ENCODE measurements at regions not wholly inside any gene's neighbourhood (a gene's known extent, or its start where the extent isn't known, plus 50 kb on each side); places are given as distances from the start of the nearest gene placed in this dataset.

- H3K9ac ChIP-seq (ENCODE audit: control insufficient read depth, insufficient read depth, low read length), result no peak overlapping the region
- H2AFZ ChIP-seq (ENCODE audit: control insufficient read depth, low read depth, low read length), result no peak overlapping the region
- ChIA-PET RAD21 (ENCODE audit: unreplicated experiment) (no interaction called here), POLR2A (no interaction called here), SMC1A (ENCODE audit: uncharacterized antibody, unreplicated experiment) (no interaction called here), CTCF (no interaction called here)
- H3K79me2 ChIP-seq (ENCODE audit: control insufficient read depth, insufficient read depth, low read length), result no peaks in the 10 kb centered on the region
- no peaks in the 10 kb centered on the region for H3K4me1 ChIP-seq (ENCODE audit: control insufficient read depth, insufficient read depth, low read length)
- no peak overlapping the region for H3K4me3 ChIP-seq
- in situ Hi-C loops (cut with MboI) (no loop called here), intact Hi-C loops (cut with micrococcal nuclease; ENCODE audit: unreplicated experiment) (no loop called here)
- WGBS (ENCODE audit: insufficient coverage, insufficient replicate concordance, low lambda C conversion rate, missing lambda C conversion rate), result 27% methylated on average over 4 of the region's 4 CpGs
- H3K27ac ChIP-seq (ENCODE audit: control insufficient read depth, insufficient read depth), result no peak overlapping the region
- H3K4me2 ChIP-seq (ENCODE audit: control insufficient read depth, insufficient read depth), result no peak overlapping the region
- FAIRE-seq (no peak), DNase-seq (ENCODE audit: low read depth, low spot score) (no peak), ATAC-seq (no peak)
- BruUV-seq (replicated peaks), result no TSS peak
- H3K27me3 ChIP-seq (replicated peaks in 1 of 2; ENCODE audit: control insufficient read depth in 2 of 2, insufficient read depth in 2 of 2, low read length in 1 of 2), result no peaks in the 10 kb centered on the region
- H3K36me3 ChIP-seq (ENCODE audit: control insufficient read depth in 2 of 2, insufficient read depth in 2 of 2, low read length in 1 of 2), result no peaks in the 10 kb centered on the region
- H4K20me1 ChIP-seq (ENCODE audit: control insufficient read depth, insufficient read depth), result no peaks in the 10 kb centered on the region
- H3K9me3 ChIP-seq (replicated peaks; ENCODE audit: control insufficient read depth, insufficient read depth, low read length), result no peaks in the 10 kb centered on the region
- TF ChIP-seq YY1 (IDR thresholded peaks at IDR 0.05; ENCODE audit: low read depth, low read length) (no peak), CEBPB (IDR thresholded peaks at IDR 0.05; ENCODE audit: borderline replicate concordance in 1 of 2, low read depth in 2 of 2, low read length in 2 of 2) (no peak), CHD2 (IDR thresholded peaks at IDR 0.05; ENCODE audit: borderline replicate concordance, low read depth, low read length) (no peak), BRCA1 (IDR thresholded peaks at IDR 0.05; ENCODE audit: low read depth, low read length) (no peak)
These were observed 189.4 kb upstream of the ARL4C start for GRCh38 chr2:234686088-234686890.

GRCh38 chr2:234684466-234684865 lies 187.6 kb upstream of the ARL4C start:
- TF ChIP-seq SUZ12 (IDR thresholded peaks at IDR 0.05; ENCODE audit: unreplicated experiment) (no peak), NKRF (conservative IDR thresholded peaks at IDR 0.05) (no peak)
- FAIRE-seq, result no peak
- no peak overlapping the region for H2AFZ ChIP-seq (ENCODE audit: control insufficient read depth, low read depth, low read length)
- no peaks in the 10 kb centered on the region for H4K20me1 ChIP-seq (ENCODE audit: control insufficient read depth, insufficient read depth)
- in situ Hi-C loops (cut with MboI), result no loop called here
- H3K79me2 ChIP-seq (ENCODE audit: control insufficient read depth, insufficient read depth, low read length), result no peaks in the 10 kb centered on the region
- H3K9ac ChIP-seq (ENCODE audit: control insufficient read depth, insufficient read depth, low read length), result no peak overlapping the region
- intact Hi-C loops (cut with micrococcal nuclease; ENCODE audit: unreplicated experiment), result no loop called here
- no peaks in the 10 kb centered on the region for H3K27me3 ChIP-seq (replicated peaks in 1 of 2; ENCODE audit: control insufficient read depth in 2 of 2, insufficient read depth in 2 of 2, low read length in 1 of 2)
- ChIA-PET POLR2A (no interaction called here), SMC1A (ENCODE audit: uncharacterized antibody, unreplicated experiment) (no interaction called here), RAD21 (ENCODE audit: unreplicated experiment) (no interaction called here), CTCF (no interaction called here)
- H3K4me1 ChIP-seq (ENCODE audit: control insufficient read depth, insufficient read depth, low read length), result no peaks in the 10 kb centered on the region
- no peak overlapping the region for H3K4me3 ChIP-seq
- BruUV-seq (replicated peaks), result no TSS peak
- H3K36me3 ChIP-seq (ENCODE audit: control insufficient read depth in 2 of 2, insufficient read depth in 2 of 2, low read length in 1 of 2), result no peaks in the 10 kb centered on the region
- H3K4me2 ChIP-seq (ENCODE audit: control insufficient read depth, insufficient read depth), result no peak overlapping the region
- no peak for ATAC-seq
- 6% methylated on average over 1 of the region's 1 CpG for WGBS (ENCODE audit: insufficient coverage, insufficient replicate concordance, low lambda C conversion rate, missing lambda C conversion rate)
- H3K9me3 ChIP-seq (replicated peaks; ENCODE audit: control insufficient read depth, insufficient read depth, low read length), result no peaks in the 10 kb centered on the region
- no peak for DNase-seq (ENCODE audit: low read depth, low spot score)
- no peak overlapping the region for H3K27ac ChIP-seq (ENCODE audit: control insufficient read depth, insufficient read depth)
